GM18519 (cell line): ENCODE measurements at regions not wholly inside any gene's neighbourhood (a gene's known extent, or its start where the extent isn't known, plus 50 kb on each side); places are given as distances from the start of the nearest gene placed in this dataset.

Experiments
- ATAC-seq: cut with Tn5 transposase; IDR thresholded peaks from one replicate; pipeline ENCODE4 v1.9.1; 2021; ENCODE audit warnings: mild to moderate bottlenecking, moderate library complexity; ENCODE audit not compliant: unreplicated experiment, low FRiP score

- no peak for ATAC-seq
Observed at GRCh38 chr3:16102187-16102561, 72.3 kb upstream of the GALNT15 start.

- no peak for ATAC-seq
Observed at GRCh38 chr3:16102905-16103364, 71.5 kb upstream of the GALNT15 start.

GRCh38 chr3:16103472-16103871, 71.0 kb upstream of the GALNT15 start:
- no peak for ATAC-seq

GRCh38 chr3:16104156-16104555, 70.3 kb upstream of the GALNT15 start:
- no peak for ATAC-seq

- ATAC-seq: no peak
Observed at GRCh38 chr3:16106050-16106449, 68.4 kb upstream of the GALNT15 start.

- ATAC-seq: no peak
Observed at GRCh38 chr3:16108424-16108823, 66.1 kb upstream of the GALNT15 start.

- no peak for ATAC-seq
Observed at GRCh38 chr3:16109929-16110328, 64.6 kb upstream of the GALNT15 start.

GRCh38 chr3:16112910-16113504, 61.5 kb upstream of the GALNT15 start:
- no peak for ATAC-seq

- ATAC-seq: no peak
Observed at GRCh38 chr3:16113704-16114103, 60.8 kb upstream of the GALNT15 start.

- no peak for ATAC-seq
Observed at GRCh38 chr3:16114429-16114828, 60.1 kb upstream of the GALNT15 start.

- ATAC-seq: no peak
Observed at GRCh38 chr3:16114930-16115329, 59.5 kb upstream of the GALNT15 start.

- no peak for ATAC-seq
Observed at GRCh38 chr3:16118396-16118795, 56.1 kb upstream of the GALNT15 start.

GRCh38 chr3:16119887-16120286, 54.6 kb upstream of the GALNT15 start:
- ATAC-seq: no peak

GRCh38 chr3:16121391-16121790, 53.1 kb upstream of the GALNT15 start:
- no peak for ATAC-seq

GRCh38 chr3:16122155-16122554, 52.3 kb upstream of the GALNT15 start:
- ATAC-seq: no peak

- ATAC-seq: no peak
Observed at GRCh38 chr3:16122661-16123060, 51.8 kb upstream of the GALNT15 start.

- no peak for ATAC-seq
Observed at GRCh38 chr3:16124636-16125035, 49.8 kb upstream of the GALNT15 start.
